HK-2 (cell line): ENCODE measurements at regions not wholly inside any gene's neighbourhood (a gene's known extent, or its start where the extent isn't known, plus 50 kb on each side); places are given as distances from the start of the nearest gene placed in this dataset.
"Not testable (repeated sequence)": the region's sequence is repeated elsewhere in the genome, so short reads cannot be mapped to it uniquely, and the experiment has no call there.

Experiments
- DNase-seq: peaks from one replicate; pipeline ENCODE4 v3.0.0-alpha.2; 2018; ENCODE audit not compliant: unreplicated experiment

GRCh38 chr3:125822175-125822574, 146.8 kb upstream of the ROPN1B start:
- peak; percentile 1 for DNase-seq

- DNase-seq: not testable (repeated sequence)
These were observed 137.8 kb upstream of the ROPN1B start for GRCh38 chr3:125831005-125831750.

GRCh38 chr3:125835562-125835961, 133.4 kb upstream of the ROPN1B start:
- not testable (repeated sequence) for DNase-seq

GRCh38 chr3:125836011-125836551, 132.9 kb upstream of the ROPN1B start:
- not testable (repeated sequence) for DNase-seq

GRCh38 chr3:125836786-125837185, 132.2 kb upstream of the ROPN1B start:
- DNase-seq: not testable (repeated sequence)

- DNase-seq: not testable (repeated sequence)
These were observed 130.1 kb upstream of the ROPN1B start for GRCh38 chr3:125838857-125839256.

- not testable (repeated sequence) for DNase-seq
These were observed 128.5 kb upstream of the ROPN1B start for GRCh38 chr3:125840465-125840864.

- DNase-seq: not testable (repeated sequence)
These were observed 121.0 kb upstream of the ROPN1B start for GRCh38 chr3:125847966-125848365.

GRCh38 chr3:125855006-125855405, 114.0 kb upstream of the ROPN1B start:
- not testable (repeated sequence) for DNase-seq

GRCh38 chr3:125860547-125860946, 108.4 kb upstream of the ROPN1B start:
- not testable (repeated sequence) for DNase-seq

GRCh38 chr3:125862841-125863254, 106.1 kb upstream of the ROPN1B start:
- not testable (repeated sequence) for DNase-seq

GRCh38 chr3:125864532-125864931, 104.4 kb upstream of the ROPN1B start:
- not testable (repeated sequence) for DNase-seq

- DNase-seq: not testable (repeated sequence)
These were observed 83.0 kb upstream of the ROPN1B start for GRCh38 chr3:125886006-125886405.

GRCh38 chr3:125899181-125899580, 69.8 kb upstream of the ROPN1B start:
- not testable (repeated sequence) for DNase-seq

GRCh38 chr3:125901473-125901872, 67.5 kb upstream of the ROPN1B start:
- DNase-seq: not testable (repeated sequence)

GRCh38 chr3:125903780-125904455, 65.1 kb upstream of the ROPN1B start:
- not testable (repeated sequence) for DNase-seq

GRCh38 chr3:125907279-125907678, 61.7 kb upstream of the ROPN1B start:
- not testable (repeated sequence) for DNase-seq

- not testable (repeated sequence) for DNase-seq
These were observed 58.1 kb upstream of the ROPN1B start for GRCh38 chr3:125910851-125911250.

GRCh38 chr3:125914608-125915436, 54.2 kb upstream of the ROPN1B start:
- DNase-seq: peak; percentile 29

GRCh38 chr3:125915437-125915787, 53.6 kb upstream of the ROPN1B start:
- DNase-seq: peak; percentile 32

GRCh38 chr3:125915792-125916375, 53.1 kb upstream of the ROPN1B start:
- DNase-seq: peak; percentile 100
